GM12891 (cell line): ENCODE measurements at regions not wholly inside any gene's neighbourhood (a gene's known extent, or its start where the extent isn't known, plus 50 kb on each side); places are given as distances from the start of the nearest gene placed in this dataset.

Experiments used
- PAX5 ChIP-seq: IDR thresholded peaks from 2 replicates; pipeline ENCODE4 v1.6.1; 2011; ENCODE audit warnings: low read length, moderate library complexity, mild to moderate bottlenecking; ENCODE audit not compliant: insufficient read depth, severe bottlenecking
- POLR2A ChIP-seq: IDR thresholded peaks from 2 replicates; pipeline ENCODE4 v1.6.1; 2011; ENCODE audit warnings: low read depth, low read length, control low read depth
- POLR2AphosphoS5 ChIP-seq: IDR thresholded peaks from 2 replicates; pipeline ENCODE4 v1.6.1; 2011; ENCODE audit warnings: low read depth, low read length, control low read depth
- SPI1 ChIP-seq: IDR thresholded peaks from 2 replicates; pipeline ENCODE4 v1.6.1; 2011; ENCODE audit warnings: low read depth, low read length, control low read depth
- TAF1 ChIP-seq: IDR thresholded peaks from 2 replicates; pipeline ENCODE4 v1.6.1; 2011; ENCODE audit warnings: low read depth, low read length, control low read depth

DNA sequence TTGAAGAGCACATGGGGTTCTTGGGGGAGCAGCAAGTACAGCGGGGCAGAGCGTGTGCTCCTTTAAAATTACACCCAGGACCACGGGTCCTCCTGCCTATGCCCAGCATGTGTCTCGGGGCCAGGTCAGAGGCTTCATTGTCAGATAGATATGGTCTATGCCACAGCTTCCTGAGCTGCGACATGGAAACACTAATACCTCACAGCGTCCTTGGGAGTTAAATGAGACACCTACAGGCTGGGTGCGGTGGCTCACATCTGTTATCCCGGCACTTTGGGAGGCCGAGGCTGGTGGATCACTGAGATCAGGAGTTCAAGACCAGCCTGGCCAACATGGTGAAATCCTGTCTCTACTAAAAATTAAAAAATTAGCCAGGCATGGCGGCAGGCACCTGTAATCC lies 110.8 kb upstream of the ATL2 start:
- TF ChIP-seq POLR2A (no peak), POLR2AphosphoS5 (no peak), TAF1 (no peak), PAX5 (no peak), SPI1 (no peak)
